ENCODE measurements at regions not wholly inside any gene's neighbourhood (a gene's known extent, or its start where the extent isn't known, plus 50 kb on each side); places are given as distances from the start of the nearest gene placed in this dataset.

DNA sequence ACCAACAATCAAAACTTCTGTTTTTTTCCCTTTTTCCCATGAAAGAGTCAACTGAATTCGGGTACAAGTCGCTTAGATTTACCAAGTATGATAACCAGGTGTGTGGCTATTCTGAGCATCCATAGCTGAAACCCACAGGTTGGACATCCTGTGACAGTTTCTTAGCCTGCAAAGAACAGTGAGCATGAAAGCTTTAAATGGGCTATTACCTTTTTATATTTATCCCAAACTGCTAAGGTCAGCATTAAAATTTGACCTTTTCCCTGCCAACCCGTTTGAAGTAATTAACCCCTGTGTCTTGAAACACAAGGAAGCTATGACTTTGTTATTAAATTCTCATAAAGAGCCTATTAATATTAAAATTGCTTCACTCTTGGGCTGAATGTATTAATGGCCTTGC lies 1065.0 kb upstream of the RBFOX1 start:
- dilution Hi-C loops (cut with MboI; ENCODE audit: extremely low pct_ligation_motif_present, low sequenced_read_pairs), result no loop called here
- Histone ChIP-seq H3K36me3 (ENCODE audit: control insufficient read depth in 2 of 2, extremely low read depth in 1 of 2, insufficient read depth in 2 of 2, low read length in 2 of 2) (no peaks in the 10 kb centered on the region), H3K9me1 (replicated peaks; ENCODE audit: control insufficient read depth, extremely low read depth, insufficient read depth, low read length) (no peaks in the 10 kb centered on the region), H3K9ac (replicated peaks; ENCODE audit: extremely low read depth, insufficient read depth, low read length) (no peak overlapping the region), H3K27ac (ENCODE audit: insufficient read depth, low read depth, low read length) (no peak overlapping the region), H3K4me1 (ENCODE audit: control insufficient read depth, extremely low read depth, insufficient read depth, low read length) (no peaks in the 10 kb centered on the region), H3K9me3 (replicated peaks; ENCODE audit: control insufficient read depth, insufficient read depth, low read length) (peaks cover 2% of the 10 kb centered on the region), H3K27me3 (ENCODE audit: control insufficient read depth in 2 of 2, insufficient read depth in 2 of 2, low read length in 2 of 2) (no peaks in the 10 kb centered on the region), H4K20me1 (replicated peaks; ENCODE audit: control insufficient read depth, extremely low read depth, insufficient read depth, low read length) (no peaks in the 10 kb centered on the region), H3K4me2 (ENCODE audit: insufficient read depth, low read length) (no peak overlapping the region), H3K79me2 (ENCODE audit: control insufficient read depth, insufficient read depth, low read length) (no peaks in the 10 kb centered on the region), H2AFZ (ENCODE audit: low read depth, low read length) (no peak overlapping the region), H3K4me3 (replicated peaks in 1 of 3; ENCODE audit: insufficient read depth in 1 of 3, low read depth in 1 of 3, low read length in 3 of 3) (no peak overlapping the region)
- no peak for TF ChIP-seq EZH2 (IDR thresholded peaks at IDR 0.05; ENCODE audit: borderline replicate concordance, low read depth, low read length, severe bottlenecking)
- no peak for TF ChIP-seq FOS (IDR thresholded peaks at IDR 0.05; ENCODE audit: borderline replicate concordance, insufficient read depth, low read length)
- TF ChIP-seq GATA2 (IDR thresholded peaks at IDR 0.05; ENCODE audit: insufficient read depth, insufficient read length, low read depth, low read length), result no peak
- no peak for TF ChIP-seq POLR2A (IDR thresholded peaks at IDR 0.05; ENCODE audit: low read depth, low read length)
- TF ChIP-seq POLR2AphosphoS5 (IDR thresholded peaks at IDR 0.05; ENCODE audit: insufficient read depth, low read depth, low read length), result no peak
- no peak for TF ChIP-seq JUN (IDR thresholded peaks at IDR 0.05; ENCODE audit: borderline replicate concordance, insufficient read depth, insufficient read length, low read depth)
- TF ChIP-seq MYC (IDR thresholded peaks at IDR 0.05; ENCODE audit: low read depth, low read length), result no peak
- TF ChIP-seq, protein P1, sequence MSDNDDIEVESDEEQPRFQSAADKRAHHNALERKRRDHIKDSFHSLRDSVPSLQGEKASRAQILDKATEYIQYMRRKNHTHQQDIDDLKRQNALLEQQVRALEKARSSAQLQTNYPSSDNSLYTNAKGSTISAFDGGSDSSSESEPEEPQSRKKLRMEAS (IDR thresholded peaks at IDR 0.05; ENCODE audit: insufficient read depth, insufficient read length), result no peak
- TF ChIP-seq, protein P2, sequence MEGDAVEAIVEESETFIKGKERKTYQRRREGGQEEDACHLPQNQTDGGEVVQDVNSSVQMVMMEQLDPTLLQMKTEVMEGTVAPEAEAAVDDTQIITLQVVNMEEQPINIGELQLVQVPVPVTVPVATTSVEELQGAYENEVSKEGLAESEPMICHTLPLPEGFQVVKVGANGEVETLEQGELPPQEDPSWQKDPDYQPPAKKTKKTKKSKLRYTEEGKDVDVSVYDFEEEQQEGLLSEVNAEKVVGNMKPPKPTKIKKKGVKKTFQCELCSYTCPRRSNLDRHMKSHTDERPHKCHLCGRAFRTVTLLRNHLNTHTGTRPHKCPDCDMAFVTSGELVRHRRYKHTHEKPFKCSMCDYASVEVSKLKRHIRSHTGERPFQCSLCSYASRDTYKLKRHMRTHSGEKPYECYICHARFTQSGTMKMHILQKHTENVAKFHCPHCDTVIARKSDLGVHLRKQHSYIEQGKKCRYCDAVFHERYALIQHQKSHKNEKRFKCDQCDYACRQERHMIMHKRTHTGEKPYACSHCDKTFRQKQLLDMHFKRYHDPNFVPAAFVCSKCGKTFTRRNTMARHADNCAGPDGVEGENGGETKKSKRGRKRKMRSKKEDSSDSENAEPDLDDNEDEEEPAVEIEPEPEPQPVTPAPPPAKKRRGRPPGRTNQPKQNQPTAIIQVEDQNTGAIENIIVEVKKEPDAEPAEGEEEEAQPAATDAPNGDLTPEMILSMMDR (IDR thresholded peaks at IDR 0.05; ENCODE audit: extremely low read depth in 1 of 2, insufficient read depth in 1 of 2, low read depth in 1 of 2, low read length in 2 of 2), result no peak
- intact Hi-C loops (cut with micrococcal nuclease), result no loop called here
- DNase-seq (ENCODE audit: low read depth, low spot score) (no peak), FAIRE-seq (no peak)
- ChIA-PET POLR2A (no interaction called here), CTCF (no interaction called here)
- BruUV-seq (replicated peaks), result no TSS peak
